ENCODE measurements at regions not wholly inside any gene's neighbourhood (a gene's known extent, or its start where the extent isn't known, plus 50 kb on each side); places are given as distances from the start of the nearest gene placed in this dataset.
A peak's percentile ranks its signal among the peaks of the same experiment; 100 is the strongest.

GRCh38 chr1:229203030-229203751 is 67.7 kb upstream of the RAB4A start:
- H3K9me3 ChIP-seq: no peaks in the 10 kb centered on the region
- no peaks in the 10 kb centered on the region for H3K36me3 ChIP-seq
- TF ChIP-seq CTCF (IDR thresholded peaks at IDR 0.05): no peak
- no peak for TF ChIP-seq POLR2AphosphoS5 (IDR thresholded peaks at IDR 0.05)
- TF ChIP-seq EP300 (IDR thresholded peaks at IDR 0.05): no peak
- no peak for TF ChIP-seq POLR2A (IDR thresholded peaks at IDR 0.05)
- no peak for ATAC-seq
- peaks cover 0 to 30% (median 8%) of the 10 kb centered on the region in 3 donors for H3K4me1 ChIP-seq
- 85 to 90% methylated on average over 4 to 5 of the region's 5 CpGs for WGBS, 2 donors (ENCODE audit: low coverage in 1 of 2)
- no peak overlapping the region for H3K27ac ChIP-seq
- H3K27me3 ChIP-seq: no peaks in the 10 kb centered on the region
- no peak overlapping the region for H3K4me3 ChIP-seq

GRCh38 chr1:229203991-229204632 is 66.8 kb upstream of the RAB4A start:
- no peak overlapping the region for H3K4me3 ChIP-seq
- no peaks in the 10 kb centered on the region for H3K27me3 ChIP-seq
- WGBS, 2 donors (ENCODE audit: low coverage in 1 of 2): 84 to 100% methylated on average over 2 to 10 of the region's 11 CpGs
- peaks cover 0 to 30% (median 8%) of the 10 kb centered on the region in 3 donors for H3K4me1 ChIP-seq
- no peaks in the 10 kb centered on the region for H3K9me3 ChIP-seq
- H3K36me3 ChIP-seq: no peaks in the 10 kb centered on the region
- no peak for ATAC-seq
- TF ChIP-seq POLR2A (IDR thresholded peaks at IDR 0.05) (no peak), CTCF (IDR thresholded peaks at IDR 0.05) (no peak), POLR2AphosphoS5 (IDR thresholded peaks at IDR 0.05) (no peak), EP300 (IDR thresholded peaks at IDR 0.05) (no peak)
- H3K27ac ChIP-seq: no peak overlapping the region

- ATAC-seq: peak; percentile 67
- peaks cover 0 to 30% (median 8%) of the 10 kb centered on the region in 3 donors for H3K4me1 ChIP-seq
Observed at GRCh38 chr1:229204921-229205777, 65.8 kb upstream of the RAB4A start.

GRCh38 chr1:229205854-229206253 is 65.1 kb upstream of the RAB4A start:
- Histone ChIP-seq H3K27ac (peak overlapping the region in 2 of 4 donors; percentile 70 to 78), H3K9me3 (no peaks in the 10 kb centered on the region), H3K27me3 (no peaks in the 10 kb centered on the region), H3K36me3 (no peaks in the 10 kb centered on the region), H3K4me1 (peaks cover 0 to 30% (median 8%) of the 10 kb centered on the region in 3 donors), H3K4me3 (no peak overlapping the region)
- ATAC-seq: no peak
- TF ChIP-seq EP300 (IDR thresholded peaks at IDR 0.05) (no peak), POLR2A (IDR thresholded peaks at IDR 0.05) (no peak), CTCF (IDR thresholded peaks at IDR 0.05) (no peak), POLR2AphosphoS5 (IDR thresholded peaks at IDR 0.05) (no peak)
- WGBS, 2 donors (ENCODE audit: low coverage in 1 of 2): 82 to 97% methylated on average over 5 of the region's 8 CpGs

More at GRCh38 chr1:229204921-229205777, 65.8 kb upstream of the RAB4A start:
- Histone ChIP-seq H3K4me3 (no peak overlapping the region), H3K36me3 (no peaks in the 10 kb centered on the region), H3K27me3 (no peaks in the 10 kb centered on the region), H3K27ac (peak overlapping the region; percentile 10 to 78 (median 66)), H3K9me3 (no peaks in the 10 kb centered on the region)
- TF ChIP-seq POLR2A (IDR thresholded peaks at IDR 0.05) (no peak), POLR2AphosphoS5 (IDR thresholded peaks at IDR 0.05) (peak; percentile 59), CTCF (IDR thresholded peaks at IDR 0.05) (no peak), EP300 (IDR thresholded peaks at IDR 0.05) (no peak)
- WGBS, 2 donors (ENCODE audit: low coverage in 1 of 2): 20 to 34% methylated on average over 1 to 17 of the region's 17 CpGs
